HG03139 (cell line): ENCODE measurements at regions not wholly inside any gene's neighbourhood (a gene's known extent, or its start where the extent isn't known, plus 50 kb on each side); places are given as distances from the start of the nearest gene placed in this dataset.

ENCODE experiments used
- ATAC-seq: cut with Tn5 transposase; IDR thresholded peaks from one replicate; pipeline ENCODE4 v1.9.1; 2021; ENCODE audit not compliant: unreplicated experiment

- ATAC-seq, result no peak
Measured at GRCh38 chr1:25038699-25039098, 108.6 kb upstream of the RUNX3 start.

- no peak for ATAC-seq
Measured at GRCh38 chr1:25037174-25038074, 107.3 kb upstream of the RUNX3 start.

GRCh38 chr1:25036117-25036546, 106.1 kb upstream of the RUNX3 start:
- ATAC-seq, result no peak

- ATAC-seq, result no peak
Measured at GRCh38 chr1:25035523-25036116, 105.5 kb upstream of the RUNX3 start.

- no peak for ATAC-seq
Measured at GRCh38 chr1:25034736-25035522, 104.9 kb upstream of the RUNX3 start.

- ATAC-seq, result no peak
Measured at GRCh38 chr1:25033828-25034705, 104.0 kb upstream of the RUNX3 start.

- ATAC-seq, result no peak
Measured at GRCh38 chr1:25033030-25033827, 103.2 kb upstream of the RUNX3 start.

- peak; percentile 39 for ATAC-seq
Measured at GRCh38 chr1:25031966-25032667, 102.0 kb upstream of the RUNX3 start.

- ATAC-seq, result peak; percentile 7
Measured at GRCh38 chr1:25031601-25031965, 101.5 kb upstream of the RUNX3 start.

GRCh38 chr1:25030674-25031589, 100.9 kb upstream of the RUNX3 start:
- no peak for ATAC-seq

- ATAC-seq, result no peak
Measured at GRCh38 chr1:25030012-25030411, 99.9 kb upstream of the RUNX3 start.

- ATAC-seq, result no peak
Measured at GRCh38 chr1:25028907-25029599, 99.0 kb upstream of the RUNX3 start.

- ATAC-seq, result no peak
Measured at GRCh38 chr1:25028587-25028906, 98.5 kb upstream of the RUNX3 start.

GRCh38 chr1:25027822-25028586, 97.9 kb upstream of the RUNX3 start:
- ATAC-seq, result no peak

GRCh38 chr1:25026730-25027450, 96.8 kb upstream of the RUNX3 start:
- ATAC-seq, result no peak

- no peak for ATAC-seq
Measured at GRCh38 chr1:25026304-25026703, 96.2 kb upstream of the RUNX3 start.
